ENCODE measurements at regions not wholly inside any gene's neighbourhood (a gene's known extent, or its start where the extent isn't known, plus 50 kb on each side); places are given as distances from the start of the nearest gene placed in this dataset.

- ATAC-seq: no peak
- H3K4me1 Mint-ChIP-seq: no peaks in the 10 kb centered on the region
These were observed 377.7 kb upstream of the IRX1 start for GRCh38 chr5:3217771-3218495.

GRCh38 chr5:3217114-3217513 lies 378.5 kb upstream of the IRX1 start:
- H3K27me3 Mint-ChIP-seq: no peaks in the 10 kb centered on the region
- H3K4me1 Mint-ChIP-seq: no peaks in the 10 kb centered on the region
- H3K4me3 Mint-ChIP-seq: no peak overlapping the region
- no peak for DNase-seq
- ATAC-seq: no peak
- no peak overlapping the region for H3K27ac Mint-ChIP-seq
- H3K9me3 Mint-ChIP-seq: no peaks in the 10 kb centered on the region

More at GRCh38 chr5:3217771-3218495, 377.7 kb upstream of the IRX1 start:
- Mint-ChIP-seq H3K4me3 (no peak overlapping the region), H3K27me3 (no peaks in the 10 kb centered on the region), H3K27ac (no peak overlapping the region), H3K9me3 (no peaks in the 10 kb centered on the region)
- no peak for DNase-seq

GRCh38 chr5:3216386-3216785 lies 379.2 kb upstream of the IRX1 start:
- H3K9me3 Mint-ChIP-seq: no peaks in the 10 kb centered on the region
- H3K4me1 Mint-ChIP-seq: no peaks in the 10 kb centered on the region
- H3K27me3 Mint-ChIP-seq: no peaks in the 10 kb centered on the region
- ATAC-seq: no peak
- no peak overlapping the region for H3K27ac Mint-ChIP-seq
- DNase-seq: no peak
- H3K4me3 Mint-ChIP-seq: no peak overlapping the region

- DNase-seq: no peak
- Mint-ChIP-seq H3K4me3 (no peak overlapping the region), H3K27ac (no peak overlapping the region), H3K9me3 (peaks cover 4 to 7% of the 10 kb centered on the region in 2 donors), H3K27me3 (no peaks in the 10 kb centered on the region), H3K4me1 (no peaks in the 10 kb centered on the region)
- no peak for ATAC-seq
These were observed 380.7 kb upstream of the IRX1 start for GRCh38 chr5:3214838-3215374.

GRCh38 chr5:3214396-3214795 lies 381.2 kb upstream of the IRX1 start:
- DNase-seq (no peak), ATAC-seq (no peak)
- H3K4me1 Mint-ChIP-seq: no peaks in the 10 kb centered on the region
- H3K27ac Mint-ChIP-seq: no peak overlapping the region
- H3K9me3 Mint-ChIP-seq: peaks cover 4 to 7% of the 10 kb centered on the region in 2 donors
- no peak overlapping the region for H3K4me3 Mint-ChIP-seq
- no peaks in the 10 kb centered on the region for H3K27me3 Mint-ChIP-seq

GRCh38 chr5:3212869-3213268 lies 382.8 kb upstream of the IRX1 start:
- Mint-ChIP-seq H3K27ac (no peak overlapping the region), H3K4me3 (no peak overlapping the region), H3K9me3 (peaks cover 4 to 7% of the 10 kb centered on the region in 2 donors), H3K4me1 (no peaks in the 10 kb centered on the region), H3K27me3 (no peaks in the 10 kb centered on the region)
- DNase-seq (no peak), ATAC-seq (no peak)

GRCh38 chr5:3210531-3210930 lies 385.1 kb upstream of the IRX1 start:
- ATAC-seq: no peak
- Mint-ChIP-seq H3K27ac (no peak overlapping the region), H3K4me3 (no peak overlapping the region), H3K4me1 (no peaks in the 10 kb centered on the region), H3K9me3 (peaks cover 10% of the 10 kb centered on the region in 2 donors), H3K27me3 (no peaks in the 10 kb centered on the region)
- no peak for DNase-seq

- no peaks in the 10 kb centered on the region for H3K4me1 Mint-ChIP-seq
- DNase-seq (no peak), ATAC-seq (no peak)
- peaks cover 16% of the 10 kb centered on the region in 2 donors for H3K9me3 Mint-ChIP-seq
- no peak overlapping the region for H3K4me3 Mint-ChIP-seq
- no peaks in the 10 kb centered on the region for H3K27me3 Mint-ChIP-seq
- H3K27ac Mint-ChIP-seq: no peak overlapping the region
These were observed 385.7 kb upstream of the IRX1 start for GRCh38 chr5:3209918-3210317.

GRCh38 chr5:3202570-3202969 lies 393.1 kb upstream of the IRX1 start:
- no peak for DNase-seq
- Mint-ChIP-seq H3K4me3 (no peak overlapping the region), H3K9me3 (peaks cover 11 to 16% of the 10 kb centered on the region in 2 donors), H3K4me1 (no peaks in the 10 kb centered on the region), H3K27me3 (peaks cover 43% of the 10 kb centered on the region), H3K27ac (no peak overlapping the region)
- no peak for ATAC-seq

- no peak overlapping the region for H3K27ac Mint-ChIP-seq
These were observed 393.7 kb upstream of the IRX1 start for GRCh38 chr5:3201941-3202340.

GRCh38 chr5:3201121-3201520 lies 394.5 kb upstream of the IRX1 start:
- H3K27me3 Mint-ChIP-seq: peaks cover 50% of the 10 kb centered on the region

More at GRCh38 chr5:3201941-3202340, 393.7 kb upstream of the IRX1 start:
- DNase-seq (no peak), ATAC-seq (no peak)
- Mint-ChIP-seq H3K27me3 (peaks cover 49% of the 10 kb centered on the region), H3K4me3 (no peak overlapping the region), H3K9me3 (peaks cover 11 to 12% of the 10 kb centered on the region in 2 donors), H3K4me1 (no peaks in the 10 kb centered on the region)

GRCh38 chr5:3199962-3200755 lies 395.5 kb upstream of the IRX1 start:
- H3K27ac Mint-ChIP-seq: no peak overlapping the region
- peaks cover 55% of the 10 kb centered on the region for H3K27me3 Mint-ChIP-seq
- H3K4me1 Mint-ChIP-seq: no peaks in the 10 kb centered on the region
- H3K9me3 Mint-ChIP-seq: peaks cover 5 to 7% of the 10 kb centered on the region in 2 donors
- no peak overlapping the region for H3K4me3 Mint-ChIP-seq
- DNase-seq (no peak), ATAC-seq (no peak)

More at GRCh38 chr5:3201121-3201520, 394.5 kb upstream of the IRX1 start:
- H3K9me3 Mint-ChIP-seq: peaks cover 11 to 12% of the 10 kb centered on the region in 2 donors
- peak overlapping the region in 1 of 2 donors; percentile 20 for H3K27ac Mint-ChIP-seq
- DNase-seq (no peak), ATAC-seq (no peak)
- H3K4me3 Mint-ChIP-seq: no peak overlapping the region
- no peaks in the 10 kb centered on the region for H3K4me1 Mint-ChIP-seq

GRCh38 chr5:3198074-3198449 lies 397.6 kb upstream of the IRX1 start:
- Mint-ChIP-seq H3K4me1 (no peaks in the 10 kb centered on the region), H3K27me3 (peaks cover 66% of the 10 kb centered on the region), H3K9me3 (peaks cover 0 to 4% of the 10 kb centered on the region in 2 donors), H3K4me3 (no peak overlapping the region), H3K27ac (no peak overlapping the region)
- ATAC-seq: no peak
- DNase-seq: no peak

- Mint-ChIP-seq H3K9me3 (no peaks in the 10 kb centered on the region), H3K4me1 (no peaks in the 10 kb centered on the region), H3K27ac (no peak overlapping the region), H3K4me3 (no peak overlapping the region), H3K27me3 (peaks cover 60% of the 10 kb centered on the region)
- DNase-seq: no peak
- no peak for ATAC-seq
These were observed 398.1 kb upstream of the IRX1 start for GRCh38 chr5:3197304-3198073.

- Mint-ChIP-seq H3K27me3 (peaks cover 56% of the 10 kb centered on the region), H3K4me1 (no peaks in the 10 kb centered on the region)
These were observed 399.6 kb upstream of the IRX1 start for GRCh38 chr5:3195994-3196393.

More at GRCh38 chr5:3195994-3196393, 399.6 kb upstream of the IRX1 start:
- no peak for ATAC-seq
- Mint-ChIP-seq H3K4me3 (no peak overlapping the region), H3K9me3 (no peaks in the 10 kb centered on the region), H3K27ac (no peak overlapping the region)
- no peak for DNase-seq

All from stimulated activated naive CD8-positive, alpha-beta T cell treated with anti-CD3 and anti-CD28 coated beads, Interleukin-15, amount 100 ng/mL, for 72 hours (primary cell).